Lung microvascular endothelial cell (primary cell): ENCODE measurements at regions not wholly inside any gene's neighbourhood (a gene's known extent, or its start where the extent isn't known, plus 50 kb on each side); places are given as distances from the start of the nearest gene placed in this dataset.
"Not testable (repeated sequence)": the region's sequence is repeated elsewhere in the genome, so short reads cannot be mapped to it uniquely, and the experiment has no call there.

Experiments
- DNase-seq, 2 donors: peaks; one replicate each; pipeline versions ENCODE4 v3.0.0 to v3.0.0-alpha.2; 2010; ENCODE audit warnings: low read depth in 2 of 2

DNA sequence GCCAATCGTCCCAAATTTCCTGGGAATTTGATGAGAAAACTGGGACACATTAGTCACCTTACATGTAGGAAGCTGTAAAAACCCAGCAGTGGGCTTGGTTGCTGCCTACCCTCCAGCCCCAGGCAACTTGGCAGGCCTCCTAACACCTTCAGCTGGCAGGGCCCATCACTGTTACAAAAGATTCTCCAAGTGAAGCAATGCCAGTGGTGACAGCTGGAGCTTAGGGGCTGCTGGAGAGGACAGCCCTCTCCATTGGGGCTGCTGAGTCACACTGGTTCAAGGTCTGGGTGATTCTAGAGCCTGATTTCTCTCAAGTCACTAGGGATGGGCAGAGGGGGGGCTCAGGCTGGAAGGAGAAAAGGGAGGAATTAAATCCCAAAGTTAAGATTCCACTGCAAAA lies 180.6 kb downstream of the COPRS start:
- no peak for DNase-seq

DNA sequence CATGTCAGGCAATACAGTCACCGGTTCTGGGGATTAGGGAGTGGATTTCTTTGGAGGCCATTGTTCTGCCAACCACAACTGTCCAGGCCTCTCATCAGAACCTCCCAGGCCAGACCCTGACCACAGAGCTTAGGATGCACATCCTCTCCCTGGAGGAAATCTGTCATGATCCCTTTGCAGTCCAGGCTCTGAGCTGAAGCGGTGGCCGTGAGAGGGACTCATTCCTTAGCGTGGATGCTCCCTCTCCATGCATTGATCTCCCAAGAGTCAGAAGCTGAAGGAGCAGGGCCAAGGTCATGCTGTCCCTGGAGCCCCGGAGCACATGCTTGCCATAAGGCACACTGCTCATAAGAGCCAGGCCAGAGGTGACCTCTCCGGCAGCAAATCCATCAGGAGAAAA lies 181.4 kb downstream of the COPRS start:
- no peak for DNase-seq

DNA sequence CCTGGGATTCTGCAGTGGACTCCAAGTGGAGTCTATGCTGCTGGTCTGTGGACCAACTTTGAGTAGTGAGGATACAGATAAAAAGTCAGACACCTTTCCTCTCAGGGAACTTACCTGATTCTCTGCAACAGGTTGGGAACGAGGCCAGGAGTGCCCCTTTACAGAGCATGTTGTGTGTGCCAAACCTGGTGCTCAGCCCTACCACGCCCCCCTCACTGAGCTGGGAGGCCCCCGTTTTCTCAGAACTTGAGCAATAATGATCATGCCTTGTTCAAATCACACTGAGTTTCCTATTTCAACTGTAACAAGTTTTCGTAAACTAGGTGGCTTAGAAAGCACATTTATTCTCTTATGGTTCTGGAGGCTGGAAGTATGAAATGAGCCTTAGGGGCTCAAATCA lies 182.0 kb downstream of the COPRS start:
- DNase-seq = no peak

DNA sequence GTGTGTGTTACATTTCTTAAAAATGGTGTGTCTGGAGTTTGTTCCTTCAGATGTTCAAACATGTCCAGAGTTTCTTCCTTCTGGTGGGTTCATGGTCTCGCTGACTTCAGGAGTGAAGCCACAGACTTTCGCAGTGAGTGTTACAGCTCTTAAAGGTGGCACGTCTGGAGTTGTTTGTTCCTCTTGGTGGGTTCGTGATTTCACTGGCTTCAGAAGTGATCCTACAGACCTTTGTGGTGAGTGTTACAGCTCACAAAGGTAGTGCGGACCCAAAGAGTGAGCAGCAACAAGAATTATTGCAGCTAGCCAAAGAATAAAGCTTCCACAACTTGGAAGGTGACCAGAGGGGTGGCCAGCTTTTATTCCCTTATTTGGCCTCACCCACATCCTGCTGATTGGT lies 183.7 kb downstream of the COPRS start:
- DNase-seq = not testable (repeated sequence)

DNA sequence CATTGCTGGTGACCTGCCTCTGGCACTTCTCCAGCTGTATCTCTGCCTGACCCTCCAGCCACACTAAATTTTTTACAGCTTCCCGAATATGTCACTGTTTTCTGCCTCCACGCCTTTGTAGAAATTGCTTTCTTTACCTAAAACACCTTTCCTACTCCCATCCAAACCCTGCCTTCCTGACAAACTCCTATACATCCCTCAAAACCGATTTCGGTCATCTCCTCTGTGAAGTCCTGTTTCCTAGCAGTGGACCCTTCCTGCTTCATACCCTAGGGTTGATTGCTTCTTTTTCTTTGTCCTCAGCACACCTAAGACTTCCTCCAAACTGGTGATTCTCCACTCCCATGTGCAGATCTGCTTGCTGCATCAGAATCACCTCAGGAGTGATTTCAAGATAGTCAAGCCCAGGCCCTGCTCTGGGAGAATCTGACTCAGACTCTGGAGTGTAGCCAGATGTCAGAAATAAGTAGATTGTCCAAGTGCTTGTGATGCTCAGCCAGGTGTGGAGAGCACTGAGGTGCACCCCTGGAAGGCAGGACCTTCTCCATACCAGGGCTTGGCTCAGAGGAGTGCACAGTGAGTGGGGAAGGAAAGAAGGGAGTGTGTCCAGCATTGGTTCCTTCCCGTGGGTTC lies 184.2 kb downstream of the COPRS start:
- DNase-seq = peak in 1 of 2 donors; percentile 14

DNA sequence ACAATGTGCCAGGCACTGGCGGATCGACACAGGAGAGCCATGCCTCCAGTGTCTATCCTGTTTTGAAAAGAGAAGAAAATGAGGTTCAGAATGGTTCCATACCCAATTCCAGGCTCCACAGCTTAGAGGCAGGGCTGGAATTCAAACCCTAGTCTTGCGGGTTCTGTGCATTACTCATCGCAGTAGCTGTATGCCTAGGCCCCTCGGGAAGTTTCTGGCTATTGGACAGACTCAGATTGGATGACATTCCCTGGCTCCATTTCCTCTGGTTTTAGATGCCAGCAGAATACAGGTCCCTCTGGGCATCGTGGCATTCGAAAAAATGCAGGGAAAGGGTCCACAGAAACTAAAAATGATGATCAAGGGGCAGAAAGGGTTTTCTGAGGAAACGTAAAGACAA lies 184.7 kb downstream of the COPRS start:
- DNase-seq = peak in 1 of 2 donors; percentile 16

DNA sequence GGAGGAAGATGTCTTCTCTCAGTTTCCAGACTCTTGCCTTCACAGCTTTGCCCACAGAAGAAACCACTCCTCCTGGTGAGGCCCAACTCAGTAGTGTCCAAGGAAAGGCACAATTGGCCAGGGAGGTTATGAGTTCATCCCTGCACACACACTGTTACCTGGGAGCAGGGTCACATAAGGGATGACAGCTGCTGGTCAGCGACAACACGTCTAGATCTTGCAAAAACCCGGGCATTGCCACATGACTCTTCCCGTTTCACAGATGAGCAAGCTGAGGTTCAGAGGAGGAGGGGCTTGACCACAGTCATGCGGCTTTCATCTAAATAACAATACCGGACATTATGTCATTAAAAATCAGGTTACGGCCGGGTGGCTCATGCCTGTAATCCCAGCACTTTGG lies 186.0 kb downstream of the COPRS start:
- no peak for DNase-seq

DNA sequence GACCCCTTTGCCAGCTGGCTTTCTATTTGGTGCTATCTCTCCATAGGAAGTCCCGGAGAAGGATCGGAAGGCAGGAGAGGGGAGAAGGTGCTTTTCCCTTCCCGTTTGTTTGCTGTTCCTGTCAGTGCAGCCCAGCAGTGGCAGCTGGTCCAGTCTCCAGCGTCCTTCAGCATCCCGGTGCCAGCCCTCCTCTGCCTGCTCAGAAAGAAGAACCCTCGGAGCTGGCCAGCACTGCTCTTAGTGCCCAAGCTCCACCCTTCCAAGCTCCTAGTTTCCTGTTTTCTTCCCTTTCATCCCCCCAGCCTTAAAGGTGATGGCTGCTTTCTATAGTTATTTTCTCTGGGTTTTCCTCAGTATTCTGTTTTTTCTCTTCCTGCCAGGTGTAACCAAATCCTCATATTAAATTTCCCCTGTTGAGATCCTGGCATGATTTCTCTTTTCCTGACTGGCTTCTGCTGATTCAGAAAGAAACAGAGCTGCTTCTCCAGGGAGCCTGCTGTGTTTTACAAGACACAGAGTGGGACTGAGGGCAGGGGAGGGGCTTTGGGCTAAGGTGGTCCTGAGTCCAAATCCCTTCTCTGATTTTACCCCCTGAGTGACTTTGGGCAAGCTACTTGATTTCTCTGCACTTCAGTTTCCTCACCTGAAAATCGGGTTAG lies 186.8 kb downstream of the COPRS start:
- no peak for DNase-seq

DNA sequence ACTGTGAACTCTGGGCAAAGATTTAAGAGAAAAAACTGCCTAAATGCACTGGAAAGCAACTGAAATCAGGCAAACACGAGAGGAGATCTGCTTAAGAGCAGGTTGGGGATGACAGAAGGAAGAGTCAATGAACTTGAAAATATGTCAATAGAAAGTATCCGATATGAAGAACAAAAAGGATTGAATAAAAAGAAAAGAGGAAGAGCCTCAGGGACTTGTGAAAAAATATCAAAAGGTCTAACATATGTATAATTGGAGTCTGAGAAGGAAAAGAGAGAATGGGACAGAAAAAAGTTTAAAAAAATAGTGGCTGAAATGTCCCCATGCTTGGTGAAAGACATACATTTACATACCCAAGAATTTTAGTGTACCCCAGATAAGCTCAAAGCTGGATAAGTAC lies 195.5 kb downstream of the COPRS start:
- DNase-seq = peak; percentile 27 to 44

DNA sequence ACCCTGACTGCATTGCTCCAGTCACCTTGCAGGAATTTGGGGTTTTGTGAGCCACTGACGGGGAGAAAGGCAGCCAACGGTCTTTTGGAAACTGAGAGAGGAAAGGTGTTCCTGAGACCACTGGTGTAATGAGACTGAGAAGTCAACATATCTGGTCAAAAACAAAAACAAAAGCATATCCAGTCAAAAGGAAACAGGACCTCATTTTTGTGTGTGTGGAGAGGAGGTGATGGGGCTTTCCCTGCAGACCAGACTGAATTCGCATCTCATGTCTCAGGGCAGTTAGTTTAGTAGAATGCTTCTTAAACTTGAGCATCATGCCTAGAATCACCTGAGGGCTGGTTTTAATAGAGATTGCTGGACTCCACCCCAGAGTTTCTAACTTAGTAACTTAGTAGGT lies 198.4 kb downstream of the COPRS start:
- DNase-seq = no peak

DNA sequence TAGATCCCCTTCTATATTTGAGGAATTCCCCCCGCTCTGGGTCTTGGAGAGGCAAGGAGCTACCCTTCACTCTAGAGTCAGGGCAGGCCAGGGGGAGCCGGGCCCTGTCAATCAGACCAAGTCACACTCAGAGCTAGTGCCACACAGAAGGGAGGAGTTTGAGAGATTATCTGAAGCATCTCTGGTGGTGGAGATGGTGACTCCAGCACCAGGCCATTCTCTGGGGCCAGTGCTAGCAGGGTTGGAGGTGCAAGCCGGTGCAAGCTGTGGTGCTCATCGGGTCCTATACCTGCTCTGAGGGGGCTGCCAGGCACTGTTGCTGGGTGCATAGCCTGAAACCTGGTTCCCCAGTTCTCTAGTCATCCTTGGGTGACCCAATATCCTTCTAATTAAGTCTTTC lies 201.2 kb downstream of the COPRS start:
- DNase-seq = no peak

DNA sequence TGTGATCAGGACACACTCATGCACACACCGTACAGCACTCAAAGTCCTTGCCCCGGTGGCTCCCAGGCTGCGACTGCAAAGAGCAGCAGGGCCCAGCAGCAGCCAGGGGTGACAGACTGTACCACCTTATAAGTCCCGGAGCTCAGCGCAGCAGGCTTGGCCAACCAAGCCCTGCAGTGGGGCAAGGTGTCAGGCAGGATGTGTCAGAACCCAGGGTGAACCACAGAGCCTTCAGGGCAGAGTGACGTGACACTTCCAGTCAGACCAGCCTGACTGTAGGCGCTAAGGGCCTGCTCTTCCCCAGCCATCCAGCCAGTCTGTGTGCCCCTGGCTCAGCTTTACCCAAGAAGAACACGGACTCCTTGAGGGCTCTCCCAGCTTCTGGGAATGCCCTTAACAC lies 204.1 kb downstream of the COPRS start:
- DNase-seq = no peak

DNA sequence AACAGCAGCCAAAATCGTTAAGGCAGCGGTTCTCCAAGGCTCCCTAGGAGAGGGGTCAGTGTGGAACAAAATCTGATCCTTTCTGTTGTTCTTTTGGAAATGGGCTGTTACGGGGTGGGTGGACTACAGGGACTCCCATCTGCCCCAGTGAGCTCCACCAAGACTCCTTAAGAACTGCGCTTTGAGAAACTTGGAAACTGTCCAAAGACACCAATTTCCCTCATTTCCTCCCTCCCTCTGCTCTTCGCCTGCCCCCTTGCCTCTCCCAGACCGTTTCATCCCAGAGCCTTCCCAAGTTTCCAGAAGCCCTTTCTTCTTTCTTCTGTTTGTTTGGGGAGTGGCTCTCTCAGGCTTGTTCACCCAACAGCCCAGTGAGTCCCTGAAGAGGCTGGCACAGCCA lies 205.4 kb downstream of the COPRS start:
- DNase-seq = no peak

DNA sequence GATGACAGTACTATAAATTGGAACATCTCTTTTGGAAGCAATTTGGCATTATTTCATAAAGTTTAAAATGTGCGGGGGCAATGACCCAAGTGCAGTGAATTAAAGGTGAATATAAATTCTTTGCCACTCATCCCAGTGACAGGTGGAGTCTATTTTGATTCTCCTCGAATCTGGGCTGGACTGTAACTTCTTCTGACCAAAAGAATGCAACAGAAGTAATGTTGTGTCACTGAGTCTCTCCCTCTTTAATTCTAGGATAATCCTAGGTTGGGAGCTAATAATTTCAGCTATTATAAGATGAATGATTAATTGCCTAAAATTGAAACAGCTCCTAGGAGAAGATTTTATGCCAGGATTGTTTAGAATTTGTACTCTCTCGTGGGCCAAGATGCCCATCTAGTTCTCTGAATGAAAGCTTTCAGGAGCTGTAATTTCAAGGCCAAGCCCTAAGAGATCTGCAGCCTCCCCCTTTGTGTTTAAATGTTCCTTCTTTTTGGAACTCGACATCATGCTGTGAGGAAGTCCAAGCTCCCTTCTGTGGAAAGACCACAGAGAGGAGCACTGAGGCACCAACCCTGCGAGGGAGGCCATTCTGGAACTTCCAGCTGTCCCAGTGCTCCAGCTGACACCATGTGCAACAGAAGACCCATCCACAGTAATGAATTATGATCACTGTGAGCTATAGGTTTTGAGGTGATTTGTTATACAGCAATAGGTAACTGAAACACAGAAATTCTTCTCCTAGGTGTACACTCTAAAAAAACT lies 208.1 kb downstream of the COPRS start:
- no peak for DNase-seq

DNA sequence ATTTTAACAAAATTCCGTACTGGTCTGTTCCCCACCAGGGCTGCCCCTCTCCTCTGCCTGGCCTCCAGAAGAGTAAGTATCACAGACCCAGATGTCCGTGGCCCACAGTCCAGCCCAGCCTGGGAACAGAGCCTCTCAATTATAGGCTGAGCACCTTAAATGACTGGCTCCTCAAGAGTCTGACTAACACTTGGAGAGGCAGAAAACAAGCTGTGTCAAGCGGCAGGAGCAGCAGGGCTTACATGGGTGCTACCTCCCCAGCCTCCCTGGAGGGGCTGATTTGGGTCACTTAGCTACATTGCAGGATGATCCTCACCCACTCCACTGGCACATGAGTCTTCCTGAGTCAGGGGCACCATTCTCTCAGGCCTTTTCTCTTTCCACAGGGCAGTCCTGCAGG lies 209.7 kb downstream of the COPRS start:
- DNase-seq = no peak

DNA sequence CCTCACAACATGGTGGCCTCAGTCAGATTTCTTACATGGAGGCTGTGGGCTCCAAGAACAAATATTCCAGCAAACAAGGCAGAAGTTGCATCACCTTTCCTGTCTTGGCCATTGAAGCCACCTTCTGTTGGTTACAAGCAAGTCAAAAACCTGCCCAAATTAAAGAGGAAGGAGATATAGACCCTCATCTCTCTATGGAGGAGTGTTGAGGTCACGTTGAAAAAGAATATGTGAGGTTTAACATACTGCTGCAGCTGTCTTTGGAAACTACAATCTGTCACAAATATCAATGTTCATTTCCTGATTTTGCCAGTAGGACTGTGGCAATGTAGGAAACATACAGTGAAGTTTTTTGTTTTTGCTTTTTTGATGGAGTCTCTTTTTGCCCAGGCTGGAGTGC lies 211.4 kb downstream of the COPRS start:
- DNase-seq = no peak

DNA sequence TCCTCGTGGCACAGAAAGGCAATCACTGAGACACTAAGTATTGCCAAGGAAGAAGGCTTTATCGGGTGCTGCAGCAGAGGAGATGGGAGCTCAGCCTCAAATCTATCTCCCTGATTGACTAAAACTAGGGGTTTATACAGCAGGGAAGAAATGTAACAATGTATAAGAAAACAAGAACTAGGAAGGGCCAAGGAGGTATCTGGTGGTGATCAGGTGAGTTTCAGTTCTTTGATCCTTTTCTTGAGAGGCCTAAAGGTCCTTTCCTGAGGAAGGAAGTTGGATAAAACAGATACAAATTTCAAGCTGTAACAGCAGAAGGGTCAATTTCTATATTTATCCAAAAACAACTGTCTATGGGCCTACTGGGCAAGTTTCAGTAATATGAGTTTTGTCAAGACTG lies 212.4 kb downstream of the COPRS start:
- no peak for DNase-seq

DNA sequence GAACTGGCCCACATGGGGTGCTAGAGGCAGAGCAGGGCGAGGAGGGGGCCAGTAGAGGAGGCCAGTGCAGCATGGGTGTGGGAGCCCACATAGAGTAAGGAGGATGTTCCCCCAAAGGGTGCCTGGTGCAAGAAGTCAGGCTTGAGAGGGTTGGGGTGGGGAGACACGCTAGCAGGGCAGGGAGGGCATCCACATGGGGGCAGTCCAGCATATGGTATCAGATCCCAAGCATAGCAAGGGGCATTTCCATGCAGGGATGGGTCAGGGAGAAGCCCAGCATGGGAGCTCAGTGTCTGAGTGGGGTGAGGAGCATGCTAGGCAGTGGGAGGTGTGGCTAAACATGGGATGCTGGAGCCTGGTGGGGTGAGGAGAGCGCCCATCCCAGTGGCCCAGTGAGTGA lies 213.7 kb downstream of the COPRS start:
- peak in 1 of 2 donors; percentile 5 for DNase-seq

DNA sequence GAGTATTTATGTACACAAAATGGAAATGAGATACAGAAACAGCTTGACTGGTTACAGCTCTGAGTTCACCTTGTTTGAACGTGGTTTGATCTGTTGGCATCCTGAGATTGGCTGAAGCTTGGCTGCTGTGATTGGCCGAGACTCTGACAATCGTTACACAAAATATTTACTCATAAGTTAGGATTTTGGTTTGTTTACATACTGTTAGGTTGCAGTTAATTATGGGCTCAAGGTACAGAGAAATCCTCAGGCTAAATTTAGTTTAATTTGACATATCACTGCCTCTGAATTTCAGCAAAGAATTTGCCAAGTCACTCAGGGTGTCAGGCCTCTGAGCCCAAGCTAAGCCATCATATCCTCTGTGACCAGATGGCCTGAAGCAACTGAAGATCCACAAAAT lies 227.3 kb downstream of the COPRS start:
- no peak for DNase-seq

DNA sequence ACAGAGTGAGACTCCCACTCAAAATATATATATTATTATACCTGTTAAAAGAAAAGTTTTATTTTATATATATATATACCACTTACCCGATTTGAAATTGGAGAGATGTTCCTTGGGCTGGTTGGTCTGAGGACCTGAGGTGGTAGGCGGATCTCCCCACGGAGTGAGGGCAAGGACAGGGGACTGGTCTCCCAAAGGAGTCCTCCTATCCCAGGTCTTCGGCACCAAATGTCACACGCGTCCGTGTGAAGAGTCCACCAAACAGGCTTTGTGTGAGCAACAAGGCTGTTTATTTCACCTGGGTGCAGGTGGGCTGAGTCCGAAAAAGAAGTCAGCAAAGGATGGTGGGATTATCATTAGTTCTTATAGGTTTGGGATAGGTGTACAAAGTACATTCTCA lies 228.2 kb downstream of the COPRS start:
- DNase-seq = not testable (repeated sequence)

DNA sequence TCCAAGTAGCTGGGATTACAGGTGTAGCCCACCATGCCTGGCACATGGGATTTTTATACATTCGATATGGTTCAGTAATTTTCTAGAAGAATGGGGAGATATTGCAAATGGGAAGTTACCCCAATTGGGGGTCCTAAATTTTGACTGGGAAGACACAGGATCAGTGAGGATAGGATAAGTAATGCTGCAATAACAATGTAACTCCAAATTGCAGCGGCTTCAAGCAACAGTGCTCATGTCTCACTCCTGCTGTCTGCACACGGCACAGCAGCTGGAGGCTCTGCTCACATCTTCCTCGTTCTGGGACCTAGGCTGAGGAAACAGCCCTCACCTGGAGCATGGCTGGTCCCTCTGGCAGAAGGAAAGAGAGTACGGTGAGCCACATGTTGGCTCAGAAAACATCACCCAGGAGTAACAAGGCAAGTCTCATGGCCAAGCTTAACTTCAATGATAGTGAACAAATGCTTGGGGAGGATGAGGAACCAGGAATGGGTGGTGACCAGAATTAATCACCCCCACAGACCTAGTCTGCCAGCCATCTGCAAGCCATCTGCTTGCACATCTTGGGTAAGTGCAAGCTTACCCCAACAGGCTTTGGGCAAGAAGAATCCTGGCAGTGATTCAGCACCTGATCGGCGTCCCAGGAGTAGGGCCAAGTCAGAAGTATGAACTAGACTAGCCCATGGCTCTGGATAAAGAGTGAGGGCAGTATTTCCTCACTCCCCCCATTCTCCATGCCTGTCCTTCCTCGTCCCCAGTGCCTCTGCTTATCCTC lies 229.2 kb downstream of the COPRS start:
- DNase-seq = no peak

DNA sequence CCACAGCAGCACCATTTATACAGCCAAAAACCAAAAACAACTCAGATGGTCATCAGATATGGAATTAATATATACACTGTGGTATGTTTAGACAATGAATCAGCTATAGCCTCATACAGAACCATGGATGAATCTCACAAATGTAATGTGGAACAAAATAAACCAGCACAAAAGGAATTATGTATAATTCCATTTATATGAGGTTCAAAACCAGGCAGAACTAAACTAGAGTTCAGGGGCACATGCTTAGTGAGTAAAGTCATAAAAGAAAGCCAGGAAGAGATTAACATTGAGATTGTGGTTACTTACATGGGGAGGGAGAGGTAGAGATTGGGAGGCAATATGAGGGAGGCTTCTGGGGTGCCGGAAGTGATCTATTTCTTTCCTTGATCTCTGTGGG lies 231.1 kb downstream of the COPRS start:
- DNase-seq = no peak
